Muscle of back (tissue), 3 donors: ENCODE measurements at regions not wholly inside any gene's neighbourhood (a gene's known extent, or its start where the extent isn't known, plus 50 kb on each side); places are given as distances from the start of the nearest gene placed in this dataset.

Source experiments
- DNase-seq, 3 donors: peaks; one replicate each; pipeline versions ENCODE4 v3.0.0 to v3.0.0-alpha.2; 2013

DNA sequence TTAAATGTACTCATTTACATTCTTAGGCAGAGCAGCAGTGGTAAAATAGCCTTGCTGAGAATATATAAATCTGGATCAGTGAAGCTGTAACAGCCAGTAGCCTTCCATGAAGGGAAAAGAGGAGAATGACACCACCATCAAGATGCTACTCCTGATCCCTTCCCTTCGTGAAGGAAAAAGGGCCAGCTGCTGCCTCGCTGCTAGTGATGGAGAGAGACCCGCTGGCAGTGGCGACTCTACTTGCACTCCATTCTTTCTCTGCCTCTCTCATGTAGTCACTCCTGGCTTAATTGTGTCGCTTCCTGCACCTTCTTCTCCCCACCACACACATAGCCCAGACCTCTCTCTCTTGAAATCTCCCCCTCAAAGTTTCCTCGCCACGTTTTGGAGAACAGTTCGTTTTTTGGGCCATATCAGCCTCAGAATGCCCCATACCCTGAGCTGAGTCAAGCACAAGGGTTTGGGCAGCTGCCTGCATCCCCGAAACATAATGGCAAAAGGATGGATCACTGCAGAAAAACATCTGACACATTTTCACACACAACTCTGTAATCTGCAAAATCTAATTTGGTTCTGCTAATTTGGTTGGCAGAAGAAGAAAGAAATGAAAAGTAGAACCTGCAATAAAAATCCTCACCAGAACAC is 460.3 kb upstream of the IL12A start:
- no peak for DNase-seq

- no peak for DNase-seq
Measured at GRCh38 chr3:159532577-159532976, 456.1 kb upstream of the IL12A start.

- no peak for DNase-seq
Measured at GRCh38 chr3:159534496-159534895, 454.1 kb upstream of the IL12A start.

DNA sequence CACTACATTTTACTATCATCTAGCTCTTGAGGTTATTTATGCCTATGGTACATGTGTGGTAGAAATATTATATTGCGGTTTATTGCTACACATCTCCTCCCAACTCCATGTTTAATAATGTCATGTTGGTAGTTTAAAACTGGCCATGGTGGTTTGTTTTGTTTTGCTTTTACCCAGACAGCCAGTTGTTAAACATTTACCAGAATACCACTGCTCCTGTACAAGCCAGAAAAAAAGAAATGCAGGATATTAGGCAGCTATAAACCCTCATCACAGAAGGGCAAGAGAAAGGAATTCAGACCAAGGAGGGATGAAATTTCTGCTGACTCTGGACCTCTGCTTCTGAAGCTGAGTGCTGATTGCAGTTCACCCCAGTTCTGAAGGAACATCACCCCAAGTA is 451.8 kb upstream of the IL12A start:
- no peak for DNase-seq

DNA sequence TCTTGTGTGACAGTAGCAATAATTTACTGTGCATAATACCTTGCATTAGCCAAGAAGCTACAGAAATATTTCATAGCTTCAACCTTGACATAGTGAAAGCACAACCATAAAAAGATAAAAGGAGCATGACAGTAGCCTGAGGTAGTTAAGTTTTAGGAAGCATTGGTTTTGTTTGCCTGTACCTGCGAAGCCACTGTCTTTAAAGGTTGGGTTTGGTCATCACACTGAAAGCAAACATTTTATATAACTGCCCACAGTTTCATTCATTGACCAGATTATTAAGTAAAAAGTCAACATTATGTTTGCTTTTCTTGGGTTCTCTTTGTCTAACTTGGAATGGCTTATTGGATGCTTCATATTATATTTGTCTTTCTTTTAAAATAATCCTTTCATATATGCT is 450.1 kb upstream of the IL12A start:
- no peak for DNase-seq

- DNase-seq, result no peak
Measured at GRCh38 chr3:159540882-159541495, 447.6 kb upstream of the IL12A start.

- DNase-seq, result no peak
Measured at GRCh38 chr3:159548675-159549335, 439.8 kb upstream of the IL12A start.

DNA sequence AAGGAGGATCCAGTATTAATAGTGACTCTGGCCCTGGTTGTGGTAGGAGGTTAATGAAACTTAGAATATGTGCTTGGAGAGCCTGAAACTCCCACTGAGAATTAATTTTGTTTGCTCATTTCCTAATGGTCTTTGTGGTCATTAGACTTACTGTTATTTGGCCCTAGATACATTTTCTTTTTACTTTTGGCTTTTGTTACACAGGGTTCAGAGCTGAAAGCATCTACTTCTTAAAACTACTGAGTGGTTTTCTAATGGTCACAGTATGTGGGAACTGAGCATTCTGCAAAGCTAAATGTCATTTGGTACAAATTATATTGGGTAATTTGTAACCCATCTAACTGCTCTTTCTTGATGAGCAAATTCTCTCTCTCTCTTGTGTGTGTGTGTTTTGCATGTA is 433.4 kb upstream of the IL12A start:
- no peak for DNase-seq

DNA sequence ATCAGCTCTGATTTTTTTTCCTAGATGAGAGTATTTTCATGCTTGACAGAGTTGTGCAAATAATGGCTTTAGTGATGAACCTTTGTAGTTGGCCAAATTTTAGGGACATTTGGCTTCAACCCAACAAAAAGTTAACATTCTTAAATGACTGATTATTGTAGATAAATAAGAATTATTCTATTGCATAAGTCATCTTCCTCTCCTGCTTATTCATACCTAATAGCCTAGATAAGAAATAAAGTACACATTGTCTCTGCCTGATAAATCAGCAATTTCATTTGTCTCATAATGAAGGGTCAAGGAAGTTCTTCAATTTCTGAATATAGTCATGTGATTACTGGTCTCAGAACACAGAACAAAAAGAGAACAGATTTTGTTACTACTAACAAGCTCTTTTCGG is 428.9 kb upstream of the IL12A start:
- DNase-seq, result no peak

DNA sequence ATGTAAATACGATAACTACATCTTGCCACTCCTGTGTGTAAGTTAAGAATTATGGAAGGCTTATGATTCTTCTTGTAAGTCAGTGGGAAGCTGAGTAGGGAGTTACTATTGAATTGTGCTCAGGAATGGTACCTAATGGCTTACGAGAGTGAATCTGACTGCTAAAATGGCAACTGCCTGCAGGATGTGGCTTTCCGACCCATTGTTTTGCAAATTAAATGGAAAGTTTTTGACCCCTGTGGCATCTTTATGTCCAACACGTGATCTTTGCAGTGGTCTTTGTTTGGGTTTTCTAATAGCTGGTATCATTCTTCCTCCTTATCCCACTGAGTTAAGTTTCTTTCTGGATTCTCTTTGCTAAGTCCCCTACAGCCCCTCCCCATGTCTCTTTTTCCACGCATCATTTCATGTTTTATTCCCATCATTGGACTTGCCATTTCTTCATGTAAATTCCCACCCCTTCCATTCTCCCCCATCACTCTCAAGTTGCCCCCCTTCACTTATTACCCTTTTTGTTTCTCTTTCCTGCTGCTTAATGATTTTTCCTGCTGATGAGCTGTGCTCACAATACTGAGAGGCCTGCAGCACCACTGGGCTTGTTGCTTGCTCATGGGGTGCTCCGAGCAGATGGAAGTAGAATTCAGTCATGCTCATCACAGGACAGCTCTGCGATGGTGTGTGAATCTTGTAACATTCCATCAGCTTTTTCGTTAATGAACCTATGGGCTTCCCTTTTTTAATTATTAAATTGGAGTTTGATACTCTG is 428.2 kb upstream of the IL12A start:
- DNase-seq, result no peak

DNA sequence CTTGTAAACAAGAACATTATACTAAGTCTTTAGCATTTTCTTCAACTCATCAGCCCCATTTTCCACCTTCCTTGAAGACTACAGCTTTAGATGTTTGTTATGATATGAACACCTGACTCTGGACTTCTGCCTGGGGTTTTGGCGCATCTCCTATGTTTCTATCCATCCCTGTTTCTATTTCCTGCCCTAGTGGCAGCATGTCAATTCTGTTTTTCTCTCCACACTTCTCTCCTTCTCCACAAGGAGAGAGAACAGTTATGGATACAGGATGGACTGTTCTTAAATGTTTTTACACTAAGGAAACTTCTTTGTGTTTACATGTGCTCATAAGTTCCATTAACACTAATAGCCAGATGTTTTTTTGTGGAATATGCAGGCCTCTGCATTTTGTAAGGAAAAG is 423.3 kb upstream of the IL12A start:
- no peak for DNase-seq

- DNase-seq, result no peak
Measured at GRCh38 chr3:159583662-159584061, 405.0 kb upstream of the IL12A start.

DNA sequence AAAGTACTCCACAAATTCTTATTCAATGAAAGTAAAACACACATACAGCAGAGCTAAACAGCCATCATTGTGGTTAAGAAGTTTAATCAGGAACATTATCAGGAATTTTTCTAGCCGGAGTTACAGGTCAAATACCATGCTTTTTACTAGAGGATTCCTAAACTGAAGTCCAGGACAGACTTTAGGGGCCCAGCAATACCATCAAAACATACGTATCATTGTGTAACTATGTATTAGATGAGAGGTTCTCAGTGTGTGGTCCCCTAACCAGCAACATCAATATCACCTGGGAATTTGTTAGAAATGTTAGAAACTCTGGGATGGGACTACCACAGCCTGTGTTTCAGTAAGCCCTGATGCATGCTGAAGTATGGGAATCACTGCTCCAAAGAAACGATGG is 404.2 kb upstream of the IL12A start:
- DNase-seq, result no peak

- DNase-seq, result peak in 2 of 3 donors; percentile 9 to 18
Measured at GRCh38 chr3:159586571-159587202, 401.9 kb upstream of the IL12A start.

GRCh38 chr3:159593927-159594605 is 394.6 kb upstream of the IL12A start:
- DNase-seq, result peak in 1 of 3 donors; percentile 19

DNA sequence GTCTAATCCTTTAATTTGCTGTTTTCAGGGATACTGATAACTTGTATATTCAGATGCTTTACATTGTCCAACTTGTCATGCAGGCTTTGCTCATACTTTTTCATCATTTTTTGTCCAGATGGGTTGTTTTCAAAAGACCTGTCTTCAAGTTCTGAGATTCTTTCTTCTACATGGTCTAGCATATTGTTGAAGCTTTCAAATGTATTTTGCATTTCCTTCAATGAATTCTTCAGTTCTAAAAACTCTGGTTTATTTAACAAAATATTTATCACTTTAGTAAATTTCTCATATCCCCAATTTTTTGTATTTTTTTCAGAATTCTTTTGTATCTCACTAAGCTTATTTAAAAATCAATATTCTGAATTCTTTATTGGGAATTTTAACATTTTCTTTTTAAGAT is 388.3 kb upstream of the IL12A start:
- no peak for DNase-seq

GRCh38 chr3:159604151-159604581 is 384.5 kb upstream of the IL12A start:
- DNase-seq, result peak in 1 of 3 donors; percentile 50

GRCh38 chr3:159605101-159605500 is 383.5 kb upstream of the IL12A start:
- no peak for DNase-seq

GRCh38 chr3:159605776-159606175 is 382.9 kb upstream of the IL12A start:
- DNase-seq, result no peak

DNA sequence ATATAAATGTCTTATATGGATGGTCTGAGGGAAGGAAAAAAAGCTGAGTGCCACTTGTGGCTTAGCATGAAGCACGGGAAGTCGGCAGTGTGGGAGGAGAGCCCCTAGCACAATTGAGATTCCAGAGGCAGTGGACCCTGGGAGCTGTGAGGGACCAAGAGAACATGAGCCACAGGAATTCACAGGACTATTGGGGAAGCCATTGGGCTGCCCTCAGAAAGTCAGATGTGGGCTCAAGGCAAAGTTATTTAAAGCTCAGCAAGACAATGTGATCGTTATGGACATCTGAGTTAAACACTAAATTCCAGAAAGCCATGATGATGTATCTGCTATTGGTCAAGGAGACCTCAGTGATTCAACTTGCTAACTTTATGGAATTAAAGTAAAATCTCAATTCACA is 380.8 kb upstream of the IL12A start:
- DNase-seq, result no peak

GRCh38 chr3:159608311-159608710 is 380.3 kb upstream of the IL12A start:
- no peak for DNase-seq

- no peak for DNase-seq
Measured at GRCh38 chr3:159609625-159610024, 379.0 kb upstream of the IL12A start.
